M059J (cell line): ENCODE measurements at regions not wholly inside any gene's neighbourhood (a gene's known extent, or its start where the extent isn't known, plus 50 kb on each side); places are given as distances from the start of the nearest gene placed in this dataset.
A peak's percentile ranks its signal among the peaks of the same experiment; 100 is the strongest.
"Not testable (repeated sequence)": the region's sequence is repeated elsewhere in the genome, so short reads cannot be mapped to it uniquely, and the experiment has no call there.

ENCODE experiments used
- DNase-seq: peaks from one replicate; pipeline ENCODE4 v3.0.0-alpha.2; 2012; ENCODE audit warnings: low read depth

GRCh38 chr5:30479104-30479503 is 714.4 kb upstream of the CDH6 start:
- DNase-seq: no peak

- DNase-seq: no peak
These were observed 718.1 kb upstream of the CDH6 start for GRCh38 chr5:30475429-30475828.

GRCh38 chr5:30469691-30470090 is 723.8 kb upstream of the CDH6 start:
- DNase-seq: no peak

GRCh38 chr5:30458681-30459080 is 734.8 kb upstream of the CDH6 start:
- no peak for DNase-seq

- DNase-seq: not testable (repeated sequence)
These were observed 738.0 kb upstream of the CDH6 start for GRCh38 chr5:30455484-30455883.

GRCh38 chr5:30453168-30453567 is 740.3 kb upstream of the CDH6 start:
- no peak for DNase-seq

- no peak for DNase-seq
These were observed 743.3 kb upstream of the CDH6 start for GRCh38 chr5:30450153-30450552.

GRCh38 chr5:30447431-30447830 is 746.1 kb upstream of the CDH6 start:
- DNase-seq: no peak

- DNase-seq: no peak
These were observed 747.0 kb upstream of the CDH6 start for GRCh38 chr5:30446456-30446855.

- DNase-seq: no peak
These were observed 754.7 kb upstream of the CDH6 start for GRCh38 chr5:30438785-30439184.

GRCh38 chr5:30436691-30437090 is 756.8 kb upstream of the CDH6 start:
- DNase-seq: no peak

- DNase-seq: not testable (repeated sequence)
These were observed 764.5 kb upstream of the CDH6 start for GRCh38 chr5:30428866-30429407.

- DNase-seq: no peak
These were observed 779.4 kb upstream of the CDH6 start for GRCh38 chr5:30414078-30414477.

- no peak for DNase-seq
These were observed 779.9 kb upstream of the CDH6 start for GRCh38 chr5:30413540-30413939.

- DNase-seq: peak; percentile 2
These were observed 787.7 kb upstream of the CDH6 start for GRCh38 chr5:30405821-30406220.

GRCh38 chr5:30401479-30402058 is 791.9 kb upstream of the CDH6 start:
- peak; percentile 26 for DNase-seq

- no peak for DNase-seq
These were observed 795.1 kb upstream of the CDH6 start for GRCh38 chr5:30398423-30398822.

- DNase-seq: peak; percentile 6
These were observed 800.6 kb upstream of the CDH6 start for GRCh38 chr5:30392897-30393296.

- DNase-seq: no peak
These were observed 803.4 kb upstream of the CDH6 start for GRCh38 chr5:30390095-30390494.

- DNase-seq: no peak
These were observed 805.4 kb upstream of the CDH6 start for GRCh38 chr5:30387974-30388632.

- no peak for DNase-seq
These were observed 807.7 kb upstream of the CDH6 start for GRCh38 chr5:30385754-30386153.

- no peak for DNase-seq
These were observed 809.3 kb upstream of the CDH6 start for GRCh38 chr5:30384171-30384570.

GRCh38 chr5:30380228-30380627 is 813.3 kb upstream of the CDH6 start:
- DNase-seq: no peak

GRCh38 chr5:30376848-30377247 is 816.6 kb upstream of the CDH6 start:
- peak; percentile 18 for DNase-seq
